OCI-LY1 (cell line): ENCODE measurements at regions not wholly inside any gene's neighbourhood (a gene's known extent, or its start where the extent isn't known, plus 50 kb on each side); places are given as distances from the start of the nearest gene placed in this dataset.

Experiments used
- H2AFZ ChIP-seq: fragments of 200-600 bp; sonication (generic), shearing (Covaris generic); 2 replicates; pipeline ENCODE4 v1.6.0; 2014; ENCODE audit warnings: antibody characterized with exemption, mild to moderate bottlenecking, low read length
- H3F3A ChIP-seq: fragments of 200-600 bp; sonication (generic), shearing (Covaris generic); 2 replicates; pipeline ENCODE4 v1.6.0; 2014; ENCODE audit warnings: mild to moderate bottlenecking, antibody characterized with exemption, low read length, moderate library complexity; ENCODE audit not compliant: insufficient read depth
- H3K27ac ChIP-seq: fragments of 200-600 bp; sonication (generic); 2 replicates; pipeline ENCODE4 v1.5.1; 2014; ENCODE audit warnings: low read length, mixed run types, mild to moderate bottlenecking, low read depth; ENCODE audit not compliant: poor library complexity, severe bottlenecking
- H3K27me3 ChIP-seq: fragments of 200-600 bp; sonication (generic); 2 replicates; pipeline ENCODE4 v1.6.0; 2014; ENCODE audit warnings: antibody characterized with exemption, mild to moderate bottlenecking, low read length, moderate library complexity; ENCODE audit not compliant: insufficient read depth
- H3K36me3 ChIP-seq: fragments of 200-600 bp; sonication (generic); 2 replicates; pipeline ENCODE4 v1.6.1; 2014; ENCODE audit warnings: mild to moderate bottlenecking, antibody characterized with exemption, low read length, moderate library complexity, mixed read lengths; ENCODE audit not compliant: insufficient read depth
- H3K4me1 ChIP-seq: fragments of 200-600 bp; sonication (generic); 2 replicates; pipeline ENCODE4 v1.5.1; 2014; ENCODE audit warnings: mild to moderate bottlenecking, low read length, moderate library complexity; ENCODE audit not compliant: insufficient read depth, severe bottlenecking
- H3K4me2 ChIP-seq: fragments of 200-600 bp; sonication (generic), shearing (Covaris generic); 2 replicates; pipeline ENCODE4 v1.6.1; 2014; ENCODE audit warnings: low read length
- H3K4me3 ChIP-seq: fragments of 200-600 bp; sonication (generic); 2 replicates; pipeline ENCODE4 v1.5.1; 2014; ENCODE audit warnings: low read length, low read depth, mild to moderate bottlenecking, mixed read lengths; ENCODE audit not compliant: poor library complexity, severe bottlenecking
- H3K79me2 ChIP-seq: fragments of 200-600 bp; shearing (Covaris generic); 2 replicates; pipeline ENCODE4 v1.6.1; 2016; ENCODE audit warnings: mixed run types, low read length, mixed read lengths; ENCODE audit not compliant: insufficient read depth
- H3K9ac ChIP-seq: fragments of 200-600 bp; sonication (generic), shearing (Covaris generic); 2 replicates; pipeline ENCODE4 v1.6.1; 2014; ENCODE audit warnings: mild to moderate bottlenecking, low read length, mixed read lengths
- H3K9me2 ChIP-seq: fragments of 200-600 bp; sonication (generic), shearing (Covaris generic); 2 replicates; pipeline ENCODE4 v1.6.1; 2014; ENCODE audit warnings: low read depth, mild to moderate bottlenecking, low read length, mixed read lengths
- H3K9me3 ChIP-seq: fragments of 200-600 bp; shearing (Covaris generic); 2 replicates; pipeline ENCODE4 v1.6.1; 2014; ENCODE audit warnings: low read length, mixed read lengths
- H4K20me1 ChIP-seq: fragments of 200-600 bp; sonication (generic), shearing (Covaris generic); 2 replicates; pipeline ENCODE4 v1.6.0; 2016; ENCODE audit warnings: mild to moderate bottlenecking, low read length; ENCODE audit not compliant: insufficient read depth
- EZH2 ChIP-seq: fragments of 200-600 bp; sonication (generic), shearing (Covaris generic); IDR thresholded peaks from 2 replicates; pipeline ENCODE4 v1.8.0; 2017; ENCODE audit warnings: borderline replicate concordance, mixed run types, mild to moderate bottlenecking, antibody characterized with exemption, low read length, moderate library complexity, mixed read lengths
- TF ChIP-seq, protein P1 (sequence below): fragments of 200-600 bp; sonication (generic), shearing (Covaris generic); IDR thresholded peaks from 2 replicates; pipeline ENCODE4 v1.5.1; 2017; ENCODE audit warnings: mild to moderate bottlenecking, antibody characterized with exemption, low read length, moderate library complexity, mixed read lengths

- no peak overlapping the region for H3K4me2 ChIP-seq
- TF ChIP-seq, protein P1, sequence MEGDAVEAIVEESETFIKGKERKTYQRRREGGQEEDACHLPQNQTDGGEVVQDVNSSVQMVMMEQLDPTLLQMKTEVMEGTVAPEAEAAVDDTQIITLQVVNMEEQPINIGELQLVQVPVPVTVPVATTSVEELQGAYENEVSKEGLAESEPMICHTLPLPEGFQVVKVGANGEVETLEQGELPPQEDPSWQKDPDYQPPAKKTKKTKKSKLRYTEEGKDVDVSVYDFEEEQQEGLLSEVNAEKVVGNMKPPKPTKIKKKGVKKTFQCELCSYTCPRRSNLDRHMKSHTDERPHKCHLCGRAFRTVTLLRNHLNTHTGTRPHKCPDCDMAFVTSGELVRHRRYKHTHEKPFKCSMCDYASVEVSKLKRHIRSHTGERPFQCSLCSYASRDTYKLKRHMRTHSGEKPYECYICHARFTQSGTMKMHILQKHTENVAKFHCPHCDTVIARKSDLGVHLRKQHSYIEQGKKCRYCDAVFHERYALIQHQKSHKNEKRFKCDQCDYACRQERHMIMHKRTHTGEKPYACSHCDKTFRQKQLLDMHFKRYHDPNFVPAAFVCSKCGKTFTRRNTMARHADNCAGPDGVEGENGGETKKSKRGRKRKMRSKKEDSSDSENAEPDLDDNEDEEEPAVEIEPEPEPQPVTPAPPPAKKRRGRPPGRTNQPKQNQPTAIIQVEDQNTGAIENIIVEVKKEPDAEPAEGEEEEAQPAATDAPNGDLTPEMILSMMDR, result no peak
- TF ChIP-seq EZH2, result no peak
- H3K4me1 ChIP-seq, result no peaks in the 10 kb centered on the region
- H3K27ac ChIP-seq, result no peak overlapping the region
- no peak overlapping the region for H3K4me3 ChIP-seq
- H3K79me2 ChIP-seq, result no peaks in the 10 kb centered on the region
- H2AFZ ChIP-seq, result no peak overlapping the region
- no peak overlapping the region for H3K9ac ChIP-seq
- H3K9me3 ChIP-seq, result no peaks in the 10 kb centered on the region
- H3K36me3 ChIP-seq, result no peaks in the 10 kb centered on the region
- no peaks in the 10 kb centered on the region for H4K20me1 ChIP-seq
- no peaks in the 10 kb centered on the region; the same call in 1 of the 2 replicates for H3K27me3 ChIP-seq
- no peaks in the 10 kb centered on the region for H3F3A ChIP-seq
- no peaks in the 10 kb centered on the region for H3K9me2 ChIP-seq
Observed at GRCh38 chr13:44309794-44310757, 63.5 kb upstream of the SERP2 start.

DNA sequence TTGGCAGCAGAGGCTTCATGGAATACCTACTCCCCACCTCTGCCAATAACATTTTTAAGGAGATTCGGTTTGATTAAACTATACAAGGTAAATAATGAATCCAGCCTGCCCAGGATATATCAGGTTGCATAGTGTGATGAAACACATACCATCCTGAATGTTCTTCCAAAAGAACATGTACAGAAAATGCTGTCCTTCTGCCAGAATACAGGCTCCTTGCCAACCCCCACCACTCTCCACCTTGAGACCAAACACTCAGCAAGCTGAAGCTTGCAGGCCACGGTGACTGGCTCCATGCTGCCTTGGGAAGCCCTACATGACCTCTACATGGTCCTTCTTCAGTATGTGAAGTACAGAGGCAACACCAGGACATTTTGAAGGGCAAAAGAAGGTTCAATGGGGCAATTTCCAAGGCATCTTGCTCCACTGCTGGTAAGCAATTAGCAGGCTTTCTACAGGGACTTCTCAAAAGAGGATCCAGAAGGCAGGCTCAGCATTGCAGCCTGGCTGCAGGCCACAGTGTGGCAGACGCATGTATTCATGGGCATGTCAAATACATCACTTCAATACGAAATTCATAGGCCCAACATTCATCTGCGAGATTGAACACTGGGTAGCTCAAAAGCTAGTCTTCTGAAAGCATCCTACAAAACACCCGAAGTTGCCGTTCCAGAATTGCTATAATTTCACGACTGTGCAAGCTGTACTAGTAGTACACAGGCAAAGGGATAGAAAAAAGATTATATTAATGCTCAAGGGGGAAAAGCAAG lies 62.4 kb upstream of the SERP2 start:
- Histone ChIP-seq H2AFZ (no peak overlapping the region), H3K27me3 (no peaks in the 10 kb centered on the region), H3K4me3 (no peak overlapping the region), H3K4me1 (no peaks in the 10 kb centered on the region), H3K27ac (no peak overlapping the region), H3K36me3 (no peaks in the 10 kb centered on the region), H3K4me2 (no peak overlapping the region), H3K79me2 (no peaks in the 10 kb centered on the region), H4K20me1 (no peaks in the 10 kb centered on the region), H3K9me3 (no peaks in the 10 kb centered on the region), H3K9me2 (no peaks in the 10 kb centered on the region), H3F3A (no peaks in the 10 kb centered on the region), H3K9ac (no peak overlapping the region)
- no peak for TF ChIP-seq EZH2
- TF ChIP-seq, protein P1, result no peak

DNA sequence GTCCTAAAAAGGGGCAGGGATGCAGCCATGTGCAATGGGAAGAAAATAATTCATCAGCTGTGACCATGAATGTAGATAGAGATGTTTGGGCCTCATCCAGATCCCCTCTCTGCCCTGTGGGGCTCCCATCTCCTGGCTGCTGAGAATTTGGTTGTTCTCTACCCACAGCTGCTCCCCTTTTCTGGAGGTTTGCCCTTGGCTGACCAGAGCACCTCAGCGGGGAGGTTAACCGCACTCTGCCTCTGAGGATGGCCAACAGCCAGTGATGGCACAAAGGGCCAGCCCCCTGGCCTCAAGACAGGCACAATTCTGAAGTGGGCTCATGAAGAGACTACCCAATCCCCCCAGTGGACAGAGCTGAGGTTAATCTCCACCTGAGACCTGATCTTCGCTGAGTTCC lies 61.5 kb upstream of the SERP2 start:
- no peak overlapping the region for H3K27ac ChIP-seq
- no peaks in the 10 kb centered on the region for H3K27me3 ChIP-seq
- H3K4me1 ChIP-seq, result no peaks in the 10 kb centered on the region
- H2AFZ ChIP-seq, result no peak overlapping the region
- no peaks in the 10 kb centered on the region for H3K79me2 ChIP-seq
- no peak overlapping the region for H3K4me3 ChIP-seq
- H4K20me1 ChIP-seq, result no peaks in the 10 kb centered on the region
- no peaks in the 10 kb centered on the region for H3F3A ChIP-seq
- H3K36me3 ChIP-seq, result no peaks in the 10 kb centered on the region
- no peaks in the 10 kb centered on the region for H3K9me3 ChIP-seq
- no peak overlapping the region for H3K4me2 ChIP-seq
- no peak for TF ChIP-seq EZH2
- TF ChIP-seq, protein P1, result no peak
- no peaks in the 10 kb centered on the region for H3K9me2 ChIP-seq
- no peak overlapping the region for H3K9ac ChIP-seq
